SK-N-SH (cell line): ENCODE measurements at regions not wholly inside any gene's neighbourhood (a gene's known extent, or its start where the extent isn't known, plus 50 kb on each side); places are given as distances from the start of the nearest gene placed in this dataset.

Experiments used
- CTCF ChIA-PET: fragments of 300-600, 350-600 bp; formaldehyde crosslinking; extraction: SDS; loops from one replicate; lab custom pipeline; 2021; lab: Yijun Ruan, JAX
- POLR2A ChIA-PET: fragments of 350-600 bp; sonication (Branson Sonifier 250); formaldehyde crosslinking; extraction: SDS; loops from one replicate; lab custom pipeline; 2020; ENCODE audit warnings: antibody characterized with exemption, inconsistent platforms; lab: Yijun Ruan, JAX
- DNase-seq: peaks from one replicate; pipeline ENCODE4 v3.0.0; 2012
- H2AFZ ChIP-seq: fragments of 200-600 bp; sonication (generic); 2 replicates; pipeline ENCODE4 v1.8.1; 2016; ENCODE audit warnings: antibody characterized with exemption, mild to moderate bottlenecking, low read depth
- H3F3A ChIP-seq: fragments of 200-600 bp; sonication (generic); replicated peaks from 2 replicates; pipeline ENCODE3; 2016; ENCODE audit warnings: antibody characterized with exemption, mild to moderate bottlenecking; ENCODE audit not compliant: insufficient read depth
- H3K27ac ChIP-seq, 2 experiments: fragments of 200-500 bp in 1 of 2; fragments of 200-600 bp in 1 of 2; sonication (Bioruptor generic) in 1 of 2; sonication (generic), shearing (Covaris generic) in 1 of 2; 2 replicates each; pipeline versions ENCODE4 v1.5.1 to v1.6.1; 2014 to 2016; ENCODE audit warnings: low read depth in 2 of 2, inconsistent platforms in 1 of 2, low read length in 1 of 2, mild to moderate bottlenecking in 1 of 2, mixed read lengths in 1 of 2
- H3K27me3 ChIP-seq: fragments of 200-600 bp; sonication (generic), shearing (Covaris generic); 2 replicates; pipeline ENCODE4 v1.6.1; 2016; ENCODE audit warnings: mixed run types; ENCODE audit not compliant: insufficient read depth
- H3K36me3 ChIP-seq, 2 experiments: fragments of 200-500 bp in 1 of 2; fragments of 200-600 bp in 1 of 2; sonication (Bioruptor generic) in 1 of 2; sonication (generic) in 1 of 2; replicated peaks in 1 of 2; 2 replicates each; pipeline versions ENCODE3 to v1.5.1; 2014 to 2016; ENCODE audit warnings: low read length in 1 of 2, mild to moderate bottlenecking in 1 of 2; ENCODE audit not compliant: insufficient read depth in 2 of 2, control insufficient read depth in 1 of 2
- H3K4me1 ChIP-seq, 2 experiments: fragments of 200-500 bp in 1 of 2; fragments of 200-600 bp in 1 of 2; sonication (Bioruptor generic) in 1 of 2; sonication (generic), shearing (Covaris generic) in 1 of 2; 2 replicates each; pipeline versions ENCODE4 v1.5.1 to v1.6.1; 2014 to 2016; ENCODE audit warnings: low read depth in 1 of 2, low read length in 1 of 2, mixed run types in 1 of 2; ENCODE audit not compliant: insufficient read depth in 2 of 2, control insufficient read depth in 1 of 2
- H3K4me2 ChIP-seq: fragments of 200-600 bp; sonication (generic), shearing (Covaris generic); 2 replicates; pipeline ENCODE4 v1.6.1; 2017; ENCODE audit warnings: mixed run types
- H3K4me3 ChIP-seq, 2 experiments: fragments of 200-500 bp in 1 of 2; fragments of 200-600 bp in 1 of 2; sonication (Bioruptor generic) in 1 of 2; sonication (generic), shearing (Covaris generic) in 1 of 2; 2 replicates each; pipeline versions ENCODE4 v1.5.1 to v1.8.1; 2014 to 2016; ENCODE audit warnings: low read depth in 2 of 2, inconsistent platforms in 1 of 2, low read length in 1 of 2, mild to moderate bottlenecking in 1 of 2, mixed read lengths in 1 of 2, moderate library complexity in 1 of 2
- H3K79me2 ChIP-seq: fragments of 200-600 bp; sonication (generic); 2 replicates; pipeline ENCODE4 v1.8.1; 2017; ENCODE audit warnings: mild to moderate bottlenecking; ENCODE audit not compliant: insufficient read depth
- H3K9ac ChIP-seq: fragments of 200-600 bp; sonication (generic); 2 replicates; pipeline ENCODE4 v1.6.1; 2017; ENCODE audit warnings: mixed run types
- H3K9me2 ChIP-seq: fragments of 200-600 bp; sonication (generic); 2 replicates; pipeline ENCODE4 v1.6.1; 2017; ENCODE audit warnings: mixed run types
- H3K9me3 ChIP-seq: fragments of 200-600 bp; sonication (generic); 2 replicates; pipeline ENCODE4 v1.6.1; 2017; ENCODE audit warnings: mixed run types, mild to moderate bottlenecking, moderate library complexity
- H4K20me1 ChIP-seq: fragments of 200-600 bp; sonication (generic); 2 replicates; pipeline ENCODE4 v1.6.1; 2017; ENCODE audit warnings: mild to moderate bottlenecking, mixed run types; ENCODE audit not compliant: insufficient read depth
- CTCF ChIP-seq: fragments of 200-600 bp; sonication (generic); IDR thresholded peaks from 2 replicates; pipeline ENCODE4 v1.6.1; 2017; ENCODE audit warnings: antibody characterized with exemption, mild to moderate bottlenecking, moderate library complexity
- EP300 ChIP-seq, 2 experiments: IDR thresholded peaks; 2 replicates each; pipeline versions ENCODE4 v1.4.0 to v1.6.1; 2012; ENCODE audit warnings: borderline replicate concordance in 1 of 2, low read depth in 1 of 2, low read length in 1 of 2
- EZH2phosphoT487 ChIP-seq: fragments of 200-600 bp; sonication (generic); IDR thresholded peaks from 2 replicates; pipeline ENCODE4 v1.6.1; 2017; ENCODE audit warnings: low read depth, mixed run types, mild to moderate bottlenecking, antibody characterized with exemption, moderate library complexity, borderline replicate concordance
- FOXM1 ChIP-seq: IDR thresholded peaks from 2 replicates; pipeline ENCODE4 v1.4.0; 2012; ENCODE audit warnings: low read depth, mild to moderate bottlenecking
- GABPA ChIP-seq: IDR thresholded peaks from 2 replicates; pipeline ENCODE4 v1.4.0; 2012; ENCODE audit warnings: low read depth, mild to moderate bottlenecking
- MEF2A ChIP-seq: IDR thresholded peaks from 2 replicates; pipeline ENCODE4 v1.4.0; 2012; ENCODE audit warnings: low read depth, borderline replicate concordance
- NFIC ChIP-seq: IDR thresholded peaks from 2 replicates; pipeline ENCODE4 v1.4.0; 2012; ENCODE audit warnings: borderline replicate concordance
- PBX3 ChIP-seq: IDR thresholded peaks from 2 replicates; pipeline ENCODE4; 2012
- RAD21 ChIP-seq: IDR thresholded peaks from 2 replicates; pipeline ENCODE4 v1.6.1; 2012; ENCODE audit warnings: mild to moderate bottlenecking, low read length
- RCOR1 ChIP-seq: fragments of 150-350 bp; IDR thresholded peaks from 2 replicates; pipeline ENCODE4 v1.6.1; 2017; ENCODE audit warnings: antibody characterized with exemption, low read length
- RXRA ChIP-seq: IDR thresholded peaks from 2 replicates; pipeline ENCODE4 v1.4.0; 2012; ENCODE audit warnings: low read depth, mild to moderate bottlenecking, borderline replicate concordance
- SMC3 ChIP-seq: IDR thresholded peaks from 2 replicates; pipeline ENCODE4 v1.6.1; 2012; ENCODE audit warnings: low read depth, low read length, improper control_type of control experiment
- TAF1 ChIP-seq: IDR thresholded peaks from 2 replicates; pipeline ENCODE4 v1.6.1; 2012; ENCODE audit warnings: low read depth, mild to moderate bottlenecking, low read length, moderate library complexity, borderline replicate concordance
- TCF12 ChIP-seq: IDR thresholded peaks from 2 replicates; pipeline ENCODE4 v1.4.0; 2012
- USF1 ChIP-seq: IDR thresholded peaks from 2 replicates; pipeline ENCODE4 v1.4.0; 2012; ENCODE audit warnings: low read depth, borderline replicate concordance
- WGBS: methylation state at CpG from one replicate; pipeline ENCODE4 v1.1.6; 2017; ENCODE audit warnings: low lambda C conversion rate; 5-methylcytosine and 5-hydroxymethylcytosine counted together
- TF ChIP-seq, protein P1 (sequence below): IDR thresholded peaks from 2 replicates; pipeline ENCODE4 v1.6.1; 2012; ENCODE audit warnings: mild to moderate bottlenecking, low read depth, low read length, moderate library complexity

DNA sequence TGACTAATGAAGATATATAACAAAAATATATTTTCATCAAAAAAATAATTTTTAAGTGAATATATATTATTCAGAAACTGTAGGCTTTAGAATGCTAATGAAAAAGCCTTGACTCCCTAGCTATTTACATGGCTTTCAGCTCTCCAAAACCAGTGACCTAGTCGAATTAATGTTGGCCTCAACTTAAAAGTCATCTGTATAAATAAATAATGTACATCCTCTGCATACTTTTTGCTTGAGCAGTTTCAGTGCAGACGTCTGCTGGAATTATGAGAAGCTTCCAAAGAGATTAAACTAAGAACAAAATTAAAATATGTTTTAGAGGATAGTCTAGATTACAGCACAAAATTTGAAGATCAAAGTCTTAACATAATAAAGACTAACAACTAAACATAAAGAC lies 520.4 kb upstream of the ALCAM start:
- Histone ChIP-seq H3K9ac (no peak overlapping the region), H3K79me2 (no peaks in the 10 kb centered on the region), H3F3A (peaks cover 4% of the 10 kb centered on the region), H3K36me3 (no peaks in the 10 kb centered on the region), H3K4me1 (peaks cover 0 to 8% of the 10 kb centered on the region in 2 experiments; a peak in 2 of 4 replicates), H3K4me3 (no peak overlapping the region), H4K20me1 (no peaks in the 10 kb centered on the region), H3K9me3 (no peaks in the 10 kb centered on the region), H2AFZ (peak overlapping the region; percentile 47; the same call in 1 of the 2 replicates), H3K4me2 (no peak overlapping the region)
- CTCF ChIA-PET = no interaction called here
- no peak for TF ChIP-seq SMC3
- peak; percentile 18; the same call in 1 of the 2 replicates for TF ChIP-seq PBX3
- TF ChIP-seq, protein P1, sequence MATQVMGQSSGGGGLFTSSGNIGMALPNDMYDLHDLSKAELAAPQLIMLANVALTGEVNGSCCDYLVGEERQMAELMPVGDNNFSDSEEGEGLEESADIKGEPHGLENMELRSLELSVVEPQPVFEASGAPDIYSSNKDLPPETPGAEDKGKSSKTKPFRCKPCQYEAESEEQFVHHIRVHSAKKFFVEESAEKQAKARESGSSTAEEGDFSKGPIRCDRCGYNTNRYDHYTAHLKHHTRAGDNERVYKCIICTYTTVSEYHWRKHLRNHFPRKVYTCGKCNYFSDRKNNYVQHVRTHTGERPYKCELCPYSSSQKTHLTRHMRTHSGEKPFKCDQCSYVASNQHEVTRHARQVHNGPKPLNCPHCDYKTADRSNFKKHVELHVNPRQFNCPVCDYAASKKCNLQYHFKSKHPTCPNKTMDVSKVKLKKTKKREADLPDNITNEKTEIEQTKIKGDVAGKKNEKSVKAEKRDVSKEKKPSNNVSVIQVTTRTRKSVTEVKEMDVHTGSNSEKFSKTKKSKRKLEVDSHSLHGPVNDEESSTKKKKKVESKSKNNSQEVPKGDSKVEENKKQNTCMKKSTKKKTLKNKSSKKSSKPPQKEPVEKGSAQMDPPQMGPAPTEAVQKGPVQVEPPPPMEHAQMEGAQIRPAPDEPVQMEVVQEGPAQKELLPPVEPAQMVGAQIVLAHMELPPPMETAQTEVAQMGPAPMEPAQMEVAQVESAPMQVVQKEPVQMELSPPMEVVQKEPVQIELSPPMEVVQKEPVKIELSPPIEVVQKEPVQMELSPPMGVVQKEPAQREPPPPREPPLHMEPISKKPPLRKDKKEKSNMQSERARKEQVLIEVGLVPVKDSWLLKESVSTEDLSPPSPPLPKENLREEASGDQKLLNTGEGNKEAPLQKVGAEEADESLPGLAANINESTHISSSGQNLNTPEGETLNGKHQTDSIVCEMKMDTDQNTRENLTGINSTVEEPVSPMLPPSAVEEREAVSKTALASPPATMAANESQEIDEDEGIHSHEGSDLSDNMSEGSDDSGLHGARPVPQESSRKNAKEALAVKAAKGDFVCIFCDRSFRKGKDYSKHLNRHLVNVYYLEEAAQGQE = no peak
- TF ChIP-seq, all 33 proteins: peak for 1
- Histone ChIP-seq H3K27me3 (no peaks in the 10 kb centered on the region), H3K27ac (peak overlapping the region in 1 of 2 experiments; percentile 37; a peak in 2 of 4 replicates), H3K9me2 (no peaks in the 10 kb centered on the region)
- 28% methylated on average over 2 of the region's 2 CpGs for WGBS
- no peak for DNase-seq
- POLR2A ChIA-PET = no interaction called here

DNA sequence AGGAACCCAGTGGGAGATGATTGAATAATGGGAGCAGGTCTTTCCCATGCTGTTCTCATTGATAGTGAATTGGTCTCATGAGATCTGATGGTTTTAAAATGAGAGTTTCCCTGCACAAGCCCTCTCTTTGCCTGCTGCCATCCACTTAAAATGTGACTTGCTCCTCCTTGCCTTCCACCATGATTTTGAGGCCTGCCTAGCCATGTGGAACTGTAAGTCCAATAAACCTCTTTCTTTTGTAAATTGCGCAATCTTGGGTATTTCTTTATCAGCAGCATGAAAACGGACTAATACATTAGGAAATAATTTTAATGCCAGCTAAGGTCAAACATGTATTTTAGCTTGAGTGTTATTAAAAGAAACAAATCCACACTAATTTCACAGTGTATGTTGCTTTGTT lies 517.6 kb upstream of the ALCAM start:
- Histone ChIP-seq H2AFZ (no peak overlapping the region), H4K20me1 (no peaks in the 10 kb centered on the region), H3K4me3 (no peak overlapping the region), H3K27ac (no peak overlapping the region), H3K4me2 (no peak overlapping the region), H3K9ac (no peak overlapping the region), H3K9me3 (no peaks in the 10 kb centered on the region), H3K4me1 (peaks cover 0 to 8% of the 10 kb centered on the region in 2 experiments; a peak in 2 of 4 replicates), H3F3A (peaks cover 4% of the 10 kb centered on the region), H3K9me2 (no peaks in the 10 kb centered on the region), H3K79me2 (no peaks in the 10 kb centered on the region), H3K27me3 (no peaks in the 10 kb centered on the region), H3K36me3 (no peaks in the 10 kb centered on the region)
- POLR2A ChIA-PET = no interaction called here
- DNase-seq = no peak
- 88% methylated on average over 2 of the region's 2 CpGs for WGBS
- CTCF ChIA-PET = no interaction called here
- TF ChIP-seq RXRA = no peak
- TF ChIP-seq MEF2A = no peak
- no peak for TF ChIP-seq EP300 (IDR thresholded peaks at IDR 0.05; ENCODE audit: borderline replicate concordance in 1 of 2, low read depth in 1 of 2, low read length in 1 of 2)
- TF ChIP-seq TCF12 = no peak
- TF ChIP-seq, protein P1 = no peak
- no peak for TF ChIP-seq EZH2phosphoT487
- no peak for TF ChIP-seq GABPA
- no peak for TF ChIP-seq USF1
- no peak for TF ChIP-seq FOXM1
- TF ChIP-seq NFIC = no peak
- no peak for TF ChIP-seq TAF1
- no peak for TF ChIP-seq SMC3
- TF ChIP-seq CTCF = no peak
- TF ChIP-seq RCOR1 = no peak
- TF ChIP-seq RAD21 = no peak
